HL-60 (cell line): ENCODE measurements at regions not wholly inside any gene's neighbourhood (a gene's known extent, or its start where the extent isn't known, plus 50 kb on each side); places are given as distances from the start of the nearest gene placed in this dataset.

Experiments used
- DNase-seq, 2 experiments: peaks; one replicate each; pipeline ENCODE4 v3.0.0-alpha.2; 2010 to 2020; ENCODE audit warnings: low read depth in 1 of 2, low spot score in 1 of 2
- H3K27ac ChIP-seq: fragments of 250-450 bp; sonication (Bioruptor Pico); replicated peaks from 2 replicates; pipeline ENCODE4 v1.5.1; 2020; ENCODE audit warnings: mild to moderate bottlenecking, moderate library complexity
- H3K27me3 ChIP-seq: fragments of 250-450 bp; sonication (Bioruptor Pico); 2 replicates; pipeline ENCODE4 v1.5.1; 2021; ENCODE audit warnings: mild to moderate bottlenecking, moderate library complexity; ENCODE audit not compliant: insufficient read depth, poor library complexity, severe bottlenecking
- H3K4me3 ChIP-seq: replicated peaks from 2 replicates; pipeline ENCODE4 v1.5.1; 2011; ENCODE audit warnings: mild to moderate bottlenecking, control low read depth, low read length; ENCODE audit not compliant: insufficient read depth
- CTCF ChIP-seq: IDR thresholded peaks from one replicate; pipeline ENCODE4 v1.5.1; 2011; ENCODE audit warnings: low read length, control low read depth, inconsistent platforms; ENCODE audit not compliant: insufficient read depth
- GABPA ChIP-seq: IDR thresholded peaks from 2 replicates; pipeline ENCODE4 v1.6.1; 2012; ENCODE audit warnings: low read depth
- POLR2AphosphoS5 ChIP-seq: IDR thresholded peaks from 2 replicates; pipeline ENCODE4 v1.6.1; 2012; ENCODE audit warnings: low read depth
- REST ChIP-seq: IDR thresholded peaks from 2 replicates; pipeline ENCODE4 v1.6.1; 2012; ENCODE audit warnings: low read depth; ENCODE audit not compliant: insufficient replicate concordance
- SPI1 ChIP-seq: IDR thresholded peaks from 2 replicates; pipeline ENCODE4 v1.6.1; 2012; ENCODE audit warnings: low read depth, mild to moderate bottlenecking, borderline replicate concordance

- Histone ChIP-seq H3K4me3 (no peak overlapping the region), H3K27ac (no peak overlapping the region), H3K27me3 (peaks cover 2% of the 10 kb centered on the region)
- no peak for DNase-seq
- TF ChIP-seq CTCF, result no peak
- TF ChIP-seq POLR2AphosphoS5, result no peak
- no peak for TF ChIP-seq GABPA
- no peak for TF ChIP-seq SPI1
- TF ChIP-seq REST, result no peak
These were observed 223.8 kb downstream of the C12orf75 start for GRCh38 chr12:105554223-105554678.

- H3K27me3 ChIP-seq, result peaks cover 2% of the 10 kb centered on the region
These were observed 224.4 kb downstream of the C12orf75 start for GRCh38 chr12:105554856-105555255.

GRCh38 chr12:105555556-105556295 is 225.2 kb downstream of the C12orf75 start:
- no peak overlapping the region for H3K27ac ChIP-seq
- H3K4me3 ChIP-seq, result no peak overlapping the region
- H3K27me3 ChIP-seq, result peaks cover 2% of the 10 kb centered on the region
- TF ChIP-seq SPI1 (no peak), POLR2AphosphoS5 (no peak), CTCF (no peak), GABPA (no peak), REST (no peak)
- no peak for DNase-seq

More at GRCh38 chr12:105554856-105555255, 224.4 kb downstream of the C12orf75 start:
- no peak overlapping the region for H3K4me3 ChIP-seq
- no peak for TF ChIP-seq SPI1
- TF ChIP-seq GABPA, result no peak
- no peak for DNase-seq
- H3K27ac ChIP-seq, result no peak overlapping the region

GRCh38 chr12:105559310-105559709 is 228.8 kb downstream of the C12orf75 start:
- no peaks in the 10 kb centered on the region for H3K27me3 ChIP-seq
- H3K27ac ChIP-seq, result no peak overlapping the region
- DNase-seq, result no peak
- no peak overlapping the region for H3K4me3 ChIP-seq
- TF ChIP-seq CTCF (no peak), GABPA (no peak), POLR2AphosphoS5 (no peak), REST (no peak)
